ENCODE measurements at regions not wholly inside any gene's neighbourhood (a gene's known extent, or its start where the extent isn't known, plus 50 kb on each side); places are given as distances from the start of the nearest gene placed in this dataset.

- no peak for DNase-seq
These were observed 72.2 kb downstream of the PRDM9 start for GRCh38 chr5:23579566-23579965.

GRCh38 chr5:23583081-23583480, 75.7 kb downstream of the PRDM9 start:
- no peak for DNase-seq

- DNase-seq = no peak
These were observed 81.5 kb downstream of the PRDM9 start for GRCh38 chr5:23588841-23589326.

- DNase-seq = no peak
These were observed 83.8 kb downstream of the PRDM9 start for GRCh38 chr5:23591250-23591649.

- no peak for DNase-seq
These were observed 99.5 kb downstream of the PRDM9 start for GRCh38 chr5:23606927-23607326.

- DNase-seq = no peak
These were observed 105.3 kb downstream of the PRDM9 start for GRCh38 chr5:23612701-23613100.

- no peak for DNase-seq
These were observed 106.2 kb downstream of the PRDM9 start for GRCh38 chr5:23613566-23613965.

- DNase-seq = no peak
These were observed 107.0 kb downstream of the PRDM9 start for GRCh38 chr5:23614422-23614821.

GRCh38 chr5:23626961-23627360, 119.6 kb downstream of the PRDM9 start:
- no peak for DNase-seq

GRCh38 chr5:23627976-23628375, 120.6 kb downstream of the PRDM9 start:
- DNase-seq = no peak

- no peak for DNase-seq
These were observed 122.0 kb downstream of the PRDM9 start for GRCh38 chr5:23629396-23629795.

GRCh38 chr5:23631302-23632045, 124.1 kb downstream of the PRDM9 start:
- no peak for DNase-seq

- no peak for DNase-seq
These were observed 128.5 kb downstream of the PRDM9 start for GRCh38 chr5:23635938-23636337.

GRCh38 chr5:23639326-23639725, 131.9 kb downstream of the PRDM9 start:
- DNase-seq = no peak

GRCh38 chr5:23648656-23649055, 141.2 kb downstream of the PRDM9 start:
- DNase-seq = no peak

- DNase-seq = no peak
These were observed 142.2 kb downstream of the PRDM9 start for GRCh38 chr5:23649594-23649993.

GRCh38 chr5:23655674-23656073, 148.3 kb downstream of the PRDM9 start:
- DNase-seq = no peak

GRCh38 chr5:23675456-23675855, 168.0 kb downstream of the PRDM9 start:
- DNase-seq = no peak

- no peak for DNase-seq
These were observed 170.6 kb downstream of the PRDM9 start for GRCh38 chr5:23677996-23678395.

- no peak for DNase-seq
These were observed 176.7 kb downstream of the PRDM9 start for GRCh38 chr5:23684103-23684502.

GRCh38 chr5:23703940-23704855, 196.8 kb downstream of the PRDM9 start:
- DNase-seq = no peak

- no peak for DNase-seq
These were observed 210.1 kb downstream of the PRDM9 start for GRCh38 chr5:23717486-23717885.

- DNase-seq = no peak
These were observed 211.2 kb downstream of the PRDM9 start for GRCh38 chr5:23718564-23718963.

GRCh38 chr5:23721336-23721735, 213.9 kb downstream of the PRDM9 start:
- DNase-seq = no peak

Measured in kidney glomerular epithelial cell (primary cell).